HCT116 (cell line): ENCODE measurements at regions not wholly inside any gene's neighbourhood (a gene's known extent, or its start where the extent isn't known, plus 50 kb on each side); places are given as distances from the start of the nearest gene placed in this dataset.

Experiments used
- CTCF ChIP-seq, 3 experiments: fragments of 200-600 bp in 1 of 3; sonication (generic) in 1 of 3; IDR thresholded peaks in 2 of 3; conservative IDR thresholded peaks in 1 of 3; 2 replicates each; pipeline ENCODE4 v1.5.1; 2012 to 2017; ENCODE audit warnings: low read depth in 2 of 3, low read length in 2 of 3, antibody characterized with exemption in 1 of 3, borderline replicate concordance in 1 of 3, control low read depth in 1 of 3, mild to moderate bottlenecking in 1 of 3, mixed read lengths in 1 of 3, mixed run types in 1 of 3, moderate library complexity in 1 of 3; ENCODE audit not compliant: insufficient read depth in 1 of 3
- EGR1 ChIP-seq: IDR thresholded peaks from 2 replicates; pipeline ENCODE4 v1.6.1; 2012; ENCODE audit warnings: low read depth
- EZH2 ChIP-seq: fragments of 200-600 bp; sonication (generic); IDR thresholded peaks from 2 replicates; pipeline ENCODE4 v1.6.1; 2017; ENCODE audit warnings: antibody characterized with exemption, mixed run types
- EZH2phosphoT487 ChIP-seq: fragments of 200-600 bp; IDR thresholded peaks from 2 replicates; pipeline ENCODE4 v1.6.1; 2018; ENCODE audit warnings: antibody characterized with exemption, borderline replicate concordance
- JUND ChIP-seq: IDR thresholded peaks from 2 replicates; pipeline ENCODE4 v1.6.1; 2012
- POLR2A ChIP-seq: IDR thresholded peaks from 2 replicates; pipeline ENCODE4 v1.7.0; 2011; ENCODE audit warnings: borderline replicate concordance; ENCODE audit not compliant: insufficient read depth, insufficient read length; ENCODE audit errors: extremely low read depth
- POLR2AphosphoS5 ChIP-seq: IDR thresholded peaks from 2 replicates; pipeline ENCODE4 v1.6.1; 2011; ENCODE audit warnings: mild to moderate bottlenecking, low read depth, low read length, moderate library complexity
- RAD21 ChIP-seq: IDR thresholded peaks from 2 replicates; pipeline ENCODE4 v1.6.1; 2012; ENCODE audit warnings: low read depth, mild to moderate bottlenecking
- REST ChIP-seq: IDR thresholded peaks from 2 replicates; pipeline ENCODE4 v1.6.1; 2012; ENCODE audit warnings: low read depth
- YY1 ChIP-seq: IDR thresholded peaks from 2 replicates; pipeline ENCODE4 v1.6.1; 2011; ENCODE audit warnings: low read length, low read depth, moderate library complexity, mild to moderate bottlenecking; ENCODE audit not compliant: insufficient replicate concordance; ENCODE audit errors: extremely low read depth
- ZBTB33 ChIP-seq: IDR thresholded peaks from 2 replicates; pipeline ENCODE4 v1.6.1; 2011; ENCODE audit warnings: mild to moderate bottlenecking, low read length, moderate library complexity; ENCODE audit not compliant: insufficient replicate concordance; ENCODE audit errors: extremely low read depth
- ZNF274 ChIP-seq: fragments of 200-500 bp; sonication (Bioruptor generic); IDR thresholded peaks from 2 replicates; pipeline ENCODE4 v1.6.1; 2014; ENCODE audit warnings: mild to moderate bottlenecking, low read depth, low read length, inconsistent platforms

GRCh38 chr2:198880986-198881385 lies 576.8 kb downstream of the SATB2 start:
- TF ChIP-seq CTCF (IDR thresholded peaks at IDR 0.05 in 2 of 3, conservative IDR thresholded peaks at IDR 0.05 in 1 of 3; ENCODE audit: borderline replicate concordance in 1 of 3, insufficient read depth in 1 of 3, low read depth in 2 of 3, low read length in 2 of 3) (no peak), POLR2A (no peak), POLR2AphosphoS5 (no peak), JUND (no peak), EGR1 (no peak), YY1 (no peak), EZH2phosphoT487 (no peak), RAD21 (no peak), REST (no peak), ZNF274 (no peak), ZBTB33 (no peak), EZH2 (no peak)
